Heart left ventricle (tissue), 16 donors: ENCODE measurements at regions not wholly inside any gene's neighbourhood (a gene's known extent, or its start where the extent isn't known, plus 50 kb on each side); places are given as distances from the start of the nearest gene placed in this dataset.
A peak's percentile ranks its signal among the peaks of the same experiment; 100 is the strongest.
"Not testable (repeated sequence)": the region's sequence is repeated elsewhere in the genome, so short reads cannot be mapped to it uniquely, and the experiment has no call there.

Source experiments
- ATAC-seq, 4 donors: fragments of 200-7000 bp; cut with Tn5 transposase; one replicate each; pipeline ENCODE4 v1.9.1; 2020 to 2022; ENCODE audit warnings: moderate library complexity in 4 of 4, mild to moderate bottlenecking in 3 of 4, moderate number of reproducible peaks in 1 of 4
- DNase-seq, 5 donors: peaks; one replicate each; pipeline ENCODE4 v3.0.0-alpha.2; 2020
- H3K27ac ChIP-seq, 12 donors: fragments of 200-600 bp; sonication (generic) in 4 of 12; one replicate each; pipeline versions ENCODE4 v1.5.0 to v1.8.0; 2016 to 2022; ENCODE audit warnings: mild to moderate bottlenecking in 2 of 12
- H3K27me3 ChIP-seq, 9 donors: fragments of 200-600 bp; sonication (generic) in 2 of 9; one replicate each; pipeline versions ENCODE4 v1.5.1 to v1.8.0; 2016 to 2022; ENCODE audit warnings: mild to moderate bottlenecking in 3 of 9
- H3K36me3 ChIP-seq, 9 donors: fragments of 200-600 bp; sonication (generic) in 2 of 9; one replicate each; pipeline versions ENCODE4 v1.5.0 to v1.8.0; 2018 to 2022; ENCODE audit warnings: mild to moderate bottlenecking in 2 of 9
- H3K4me1 ChIP-seq, 12 donors: fragments of 200-600 bp; sonication (generic) in 4 of 12; one replicate each; pipeline versions ENCODE4 v1.5.0 to v1.8.0; 2016 to 2022; ENCODE audit warnings: mild to moderate bottlenecking in 3 of 12
- H3K4me3 ChIP-seq, 12 donors: fragments of 200-600 bp; sonication (generic) in 4 of 12; one replicate each; pipeline versions ENCODE4 v1.5.0 to v1.8.0; 2017 to 2022; ENCODE audit warnings: mild to moderate bottlenecking in 9 of 12, moderate library complexity in 4 of 12
- H3K9me3 ChIP-seq, 12 donors: fragments of 200-600 bp; sonication (generic) in 4 of 12; one replicate each; pipeline versions ENCODE4 v1.5.0 to v1.8.0; 2016 to 2022; ENCODE audit warnings: mild to moderate bottlenecking in 1 of 12
- POLR2A ChIP-seq, 2 donors: fragments of 450-650 bp; IDR thresholded peaks; one replicate each; pipeline ENCODE4 v1.6.1; 2017; ENCODE audit warnings: antibody characterized with exemption in 2 of 2, mild to moderate bottlenecking in 2 of 2, moderate library complexity in 2 of 2
- WGBS, 4 donors: extraction: QIAGEN DNeasy Blood & Tissue Kit in 2 of 4; methylation state at CpG; one replicate each; pipeline versions ENCODE4 v1.1.5 to v1.1.7; 2013 to 2018; 5-methylcytosine and 5-hydroxymethylcytosine counted together
- intact Hi-C, 10 donors: fragments of 100-400 bp; cut with DNase I; formaldehyde crosslinking; loops; one replicate each; pipeline versions ENCODE4 v1.11.1 to v1.14.2; 2022
- TF ChIP-seq, protein P1 (sequence below), 12 donors: fragments of 200-600 bp; sonication (generic) in 4 of 12; IDR thresholded peaks; one replicate each; pipeline versions ENCODE4 v1.5.0 to v1.8.0; 2018 to 2022; ENCODE audit warnings: antibody characterized with exemption in 12 of 12, mild to moderate bottlenecking in 5 of 12
- donor health status: ischemic (EF 13 %, LVEDD 7.1; RV severe dilation, severe dysfunction).
- donor health status: healthy with polysubstance abuse.
- donor health status: DM: no; HTN: yes; CAD: no.
- donor health status: DM: no; HTN: no; CAD: no.
- donor health status: ischemic (EF 25% LVEDD 6.9; RV normal size, moderate dysfunction).
- donor health status: ischemic (EF 25% LVEDD 5.7; RV mildly dilated, moderate dysfunction).
- donor health status: healthy.
- donor health status: DM: yes; HTN: yes; CAD: no.
- donor health status: ischemic (EF 35%, LVEDD 5.7; RV mildly dilated, moderate dysfunction).
- donor health status: nonischemic (EF 11% LVEDD 7.7; RV severe dilation, severe dysfunction).
- donor health status: DM: yes; HTN: yes; CAD: no.
- donor health status: PGD.
- donor health status: ischemic (EF 29% LVEDD 5.4; RV normal size, mild dysfunction).
- donor health status: nonischemic (EF 23%, LVEDD 6.1; RV moderate dilation, normal function).

GRCh38 chr18:57881818-57882413, 78.8 kb upstream of the ATP8B1 start:
- intact Hi-C loops: loop anchor here (2.0 to 10.0 kb wide), 8 partner anchors 160 to 257 kb away; partner anchors contain the start of genes NEDD4L (in 4 of the 10) and NARS1 (in 1 of the 10)
- peak; percentile 35 to 65 (median 62) for DNase-seq
- Histone ChIP-seq H3K9me3 (peaks cover 0 to 10% (median 0%) of the 10 kb centered on the region in 12 donors), H3K27me3 (no peaks in the 10 kb centered on the region), H3K36me3 (no peaks in the 10 kb centered on the region), H3K27ac (no peak overlapping the region), H3K4me3 (no peak overlapping the region), H3K4me1 (peaks cover 0 to 5% (median 0%) of the 10 kb centered on the region in 12 donors)
- WGBS, 4 donors: 41 to 44% (median 41%) methylated on average over 10 of the region's 10 CpGs
- TF ChIP-seq, protein P1, sequence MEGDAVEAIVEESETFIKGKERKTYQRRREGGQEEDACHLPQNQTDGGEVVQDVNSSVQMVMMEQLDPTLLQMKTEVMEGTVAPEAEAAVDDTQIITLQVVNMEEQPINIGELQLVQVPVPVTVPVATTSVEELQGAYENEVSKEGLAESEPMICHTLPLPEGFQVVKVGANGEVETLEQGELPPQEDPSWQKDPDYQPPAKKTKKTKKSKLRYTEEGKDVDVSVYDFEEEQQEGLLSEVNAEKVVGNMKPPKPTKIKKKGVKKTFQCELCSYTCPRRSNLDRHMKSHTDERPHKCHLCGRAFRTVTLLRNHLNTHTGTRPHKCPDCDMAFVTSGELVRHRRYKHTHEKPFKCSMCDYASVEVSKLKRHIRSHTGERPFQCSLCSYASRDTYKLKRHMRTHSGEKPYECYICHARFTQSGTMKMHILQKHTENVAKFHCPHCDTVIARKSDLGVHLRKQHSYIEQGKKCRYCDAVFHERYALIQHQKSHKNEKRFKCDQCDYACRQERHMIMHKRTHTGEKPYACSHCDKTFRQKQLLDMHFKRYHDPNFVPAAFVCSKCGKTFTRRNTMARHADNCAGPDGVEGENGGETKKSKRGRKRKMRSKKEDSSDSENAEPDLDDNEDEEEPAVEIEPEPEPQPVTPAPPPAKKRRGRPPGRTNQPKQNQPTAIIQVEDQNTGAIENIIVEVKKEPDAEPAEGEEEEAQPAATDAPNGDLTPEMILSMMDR (IDR thresholded peaks at IDR 0.05): peak; percentile 83 to 95 (median 89)
- TF ChIP-seq POLR2A (IDR thresholded peaks at IDR 0.05): no peak
- ATAC-seq: peak; percentile 77 to 94 (median 88)

DNA sequence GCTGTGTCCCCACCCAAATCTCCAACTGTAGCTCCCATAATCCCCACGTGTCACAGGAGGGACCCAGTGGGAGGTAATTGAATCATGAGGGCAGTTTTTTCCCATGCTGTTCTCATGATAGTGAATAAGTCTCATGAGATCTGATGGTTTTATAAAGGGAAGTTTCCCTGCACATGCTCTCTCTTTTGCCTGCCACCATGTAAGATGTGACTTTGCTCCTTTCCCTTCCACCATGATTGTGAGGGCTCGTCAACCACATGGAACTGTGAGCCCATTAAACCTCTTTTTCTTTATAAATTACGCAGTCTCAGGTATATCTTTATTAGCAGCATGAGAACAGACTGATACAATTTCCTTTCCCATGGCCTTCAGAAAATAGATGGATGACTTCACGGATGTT, 76.8 kb upstream of the ATP8B1 start:
- WGBS, 4 donors: 86 to 96% (median 93%) methylated on average over 4 of the region's 4 CpGs
- H3K36me3 ChIP-seq, H3K27ac ChIP-seq, H3K27me3 ChIP-seq, H3K4me3 ChIP-seq, H3K4me1 ChIP-seq, ATAC-seq, DNase-seq: not testable (repeated sequence)
- H3K9me3 ChIP-seq: peaks cover 0 to 10% (median 0%) of the 10 kb centered on the region in 12 donors
- intact Hi-C loops: loop anchor here (2.0 to 10.0 kb wide), 10 partner anchors 162 to 255 kb away; partner anchors contain the start of genes NEDD4L (in 4 of the 10) and NARS1 (in 1 of the 10)

DNA sequence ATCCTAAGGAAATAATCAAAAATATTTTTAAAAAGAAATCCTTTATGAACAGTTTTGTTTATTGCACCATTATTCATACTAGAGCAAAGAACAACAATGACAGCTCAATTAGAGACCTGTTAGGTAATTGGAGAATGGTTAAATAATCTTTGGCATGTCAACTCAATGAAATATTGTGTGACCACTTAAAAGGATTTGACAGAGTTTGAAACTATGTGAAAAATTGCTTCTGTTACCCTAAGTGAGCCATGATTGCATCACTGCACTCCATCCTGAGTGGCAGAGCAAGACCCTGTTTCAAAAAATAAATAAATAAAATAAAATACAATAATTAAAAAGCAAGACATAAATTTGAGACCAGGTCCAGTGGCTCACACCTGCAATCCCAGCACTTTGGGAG, 66.1 kb upstream of the ATP8B1 start:
- no peak for ATAC-seq
- H3K4me1 ChIP-seq: no peaks in the 10 kb centered on the region
- intact Hi-C loops: no loop called here
- no peak for DNase-seq
- H3K27me3 ChIP-seq: no peaks in the 10 kb centered on the region
- H3K36me3 ChIP-seq: no peaks in the 10 kb centered on the region
- H3K9me3 ChIP-seq: peaks cover 0 to 32% (median 19%) of the 10 kb centered on the region in 12 donors
- TF ChIP-seq POLR2A (IDR thresholded peaks at IDR 0.05): no peak
- TF ChIP-seq, protein P1 (IDR thresholded peaks at IDR 0.05): no peak
- H3K27ac ChIP-seq: no peak overlapping the region
- H3K4me3 ChIP-seq: no peak overlapping the region

GRCh38 chr18:57866355-57866754, 63.2 kb upstream of the ATP8B1 start:
- TF ChIP-seq, protein P1 (IDR thresholded peaks at IDR 0.05): no peak
- no peak for TF ChIP-seq POLR2A (IDR thresholded peaks at IDR 0.05)
- intact Hi-C loops: no loop called here

More at GRCh38 chr18:57866355-57866754, 63.2 kb upstream of the ATP8B1 start:
- no peaks in the 10 kb centered on the region for H3K36me3 ChIP-seq
- no peaks in the 10 kb centered on the region for H3K4me1 ChIP-seq
- no peak for ATAC-seq
- WGBS, 4 donors: 63 to 80% (median 78%) methylated on average over 3 of the region's 3 CpGs
- no peak overlapping the region for H3K4me3 ChIP-seq
- peaks cover 0 to 5% (median 1%) of the 10 kb centered on the region in 12 donors for H3K9me3 ChIP-seq
- DNase-seq: no peak
- H3K27ac ChIP-seq: no peak overlapping the region
- no peaks in the 10 kb centered on the region for H3K27me3 ChIP-seq
